Hematopoietic multipotent progenitor cell treated with erythropoietin and hydrocortisone succinate and interleukin-3 and kit ligand, for 4 days (in vitro differentiated cells): ENCODE measurements at regions not wholly inside any gene's neighbourhood (a gene's known extent, or its start where the extent isn't known, plus 50 kb on each side); places are given as distances from the start of the nearest gene placed in this dataset.

Experiments
- DNase-seq: peaks from one replicate; pipeline ENCODE4 v3.0.0-alpha.2; 2015

GRCh38 chr6:43915208-43915869 lies 145.3 kb downstream of the VEGFA start:
- no peak for DNase-seq

GRCh38 chr6:43914272-43915147 lies 144.5 kb downstream of the VEGFA start:
- DNase-seq: no peak

GRCh38 chr6:43913375-43914271 lies 143.6 kb downstream of the VEGFA start:
- no peak for DNase-seq

- no peak for DNase-seq
Observed at GRCh38 chr6:43912598-43913371, 142.8 kb downstream of the VEGFA start.

DNA sequence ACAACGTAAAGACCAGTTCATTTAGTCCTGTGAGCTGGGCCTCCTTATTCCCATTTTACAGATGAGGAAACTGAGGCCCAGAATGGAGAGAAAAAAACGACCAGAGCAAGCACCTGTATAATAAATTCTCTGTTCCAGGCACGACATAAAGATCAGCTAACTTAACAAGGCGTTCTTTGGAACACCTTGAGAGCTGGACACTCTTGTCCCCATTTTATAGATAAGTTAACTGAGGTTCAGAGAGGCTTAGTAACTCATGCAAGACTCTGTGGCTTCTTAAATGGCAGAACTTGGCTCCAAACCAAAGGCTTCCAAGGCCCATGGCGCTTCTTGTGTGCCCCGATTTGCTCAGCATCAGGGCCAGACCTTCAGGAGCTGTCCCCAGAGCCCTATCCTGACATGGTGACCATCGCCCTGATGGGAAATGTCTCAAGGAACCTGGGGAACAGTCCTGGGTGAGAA lies 142.1 kb downstream of the VEGFA start:
- DNase-seq: no peak

DNA sequence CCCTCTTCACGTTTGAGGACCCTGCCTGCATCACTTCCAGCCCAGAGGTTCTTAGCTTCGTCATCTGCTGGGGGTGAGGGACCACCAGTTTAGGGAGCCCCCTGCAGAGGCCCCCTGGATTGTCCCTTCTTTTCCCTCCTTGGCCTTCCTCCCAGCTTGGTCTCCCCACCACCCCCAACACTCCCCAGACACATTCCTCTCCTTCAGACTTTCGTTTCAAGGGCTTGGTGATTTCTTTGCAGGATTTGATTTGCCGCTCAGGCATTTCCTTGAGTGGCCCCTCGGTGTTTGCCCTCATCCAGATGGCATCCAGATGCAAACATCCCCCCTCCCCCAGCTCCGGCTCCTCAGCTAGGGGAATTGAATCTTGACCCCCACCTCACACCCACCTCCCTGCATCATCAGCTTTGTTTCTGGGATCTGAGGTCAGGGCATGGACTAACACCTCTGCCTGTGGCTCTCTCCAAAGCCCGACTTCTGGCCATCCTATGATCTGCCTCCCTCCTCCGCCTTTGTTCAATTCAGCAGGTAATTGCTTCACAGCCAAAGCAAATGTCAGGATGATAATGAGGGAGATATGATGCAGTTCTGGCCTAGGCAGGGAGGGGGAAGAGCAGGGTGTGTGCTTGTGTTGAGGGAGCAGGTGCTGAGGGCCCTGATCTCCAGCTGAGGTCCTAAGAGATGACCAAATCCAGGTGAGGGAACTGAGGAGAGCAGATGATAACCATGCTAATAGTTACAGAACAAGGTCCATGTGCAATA lies 141.5 kb downstream of the VEGFA start:
- no peak for DNase-seq

DNA sequence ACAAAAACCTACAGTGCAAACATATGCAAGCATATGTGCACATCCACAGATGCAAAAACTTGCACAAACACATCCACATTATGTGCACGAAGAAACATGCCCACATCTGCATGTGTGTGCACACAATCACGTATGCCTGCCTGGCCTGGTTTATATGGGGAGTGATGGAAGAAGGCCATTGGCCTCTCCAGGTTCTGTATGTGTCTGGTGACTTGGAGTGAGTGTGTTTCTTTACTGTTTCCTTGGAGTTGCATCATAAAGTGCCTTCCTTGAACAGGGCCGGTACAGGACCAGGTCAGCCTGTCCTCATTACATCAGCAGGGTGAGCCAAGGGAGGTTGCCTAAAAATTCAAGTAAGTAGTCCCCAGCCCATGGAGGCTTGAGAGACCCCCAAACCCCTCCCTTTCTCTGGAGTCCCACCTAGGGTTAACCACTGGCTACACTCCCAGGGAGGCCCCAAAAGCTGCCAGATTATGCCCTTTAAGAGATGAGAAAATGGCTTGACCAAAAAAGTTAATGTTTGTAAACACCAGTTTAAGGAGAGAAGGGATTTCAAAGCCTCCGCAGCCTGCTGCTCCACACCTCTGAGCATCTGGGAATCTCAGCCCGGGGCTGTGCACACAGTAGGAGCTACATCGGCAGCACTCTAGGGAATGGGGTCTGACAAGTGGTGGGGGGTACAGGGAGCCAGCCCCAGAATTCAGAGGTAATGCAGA lies 140.8 kb downstream of the VEGFA start:
- DNase-seq: no peak

GRCh38 chr6:43910149-43910637 lies 140.2 kb downstream of the VEGFA start:
- no peak for DNase-seq

DNA sequence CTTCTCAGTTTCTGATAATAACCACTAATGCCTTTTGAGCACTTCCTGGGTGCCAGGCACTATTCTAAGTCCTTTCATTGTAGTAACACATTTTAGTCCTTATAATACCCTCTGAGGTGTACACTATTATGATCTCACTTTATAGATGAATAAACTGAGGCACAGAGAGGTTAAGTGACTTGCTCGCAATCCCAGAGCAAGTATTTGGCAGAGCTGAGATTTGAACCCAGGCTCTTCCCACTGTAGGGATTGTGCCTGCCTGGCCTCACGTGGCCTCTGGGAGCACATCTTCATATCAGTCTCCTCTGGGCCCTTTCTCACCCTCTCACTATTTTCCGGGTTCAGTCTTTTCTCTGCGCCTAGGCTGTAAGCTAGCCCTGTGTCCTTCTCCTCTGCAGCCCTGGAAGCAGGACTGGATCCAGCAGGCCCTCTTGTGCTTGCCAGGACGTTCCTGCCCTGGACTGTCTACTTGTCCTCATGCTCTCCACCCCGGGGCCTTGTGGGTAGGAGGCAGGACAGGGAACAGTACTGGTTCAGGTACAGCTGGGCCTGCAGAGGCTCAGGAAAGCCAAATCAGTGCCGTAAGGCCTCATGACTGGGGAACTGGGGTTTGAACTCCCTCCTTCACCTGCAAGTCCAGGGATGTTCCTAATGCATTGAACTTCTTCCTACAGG lies 139.6 kb downstream of the VEGFA start:
- DNase-seq: no peak

DNA sequence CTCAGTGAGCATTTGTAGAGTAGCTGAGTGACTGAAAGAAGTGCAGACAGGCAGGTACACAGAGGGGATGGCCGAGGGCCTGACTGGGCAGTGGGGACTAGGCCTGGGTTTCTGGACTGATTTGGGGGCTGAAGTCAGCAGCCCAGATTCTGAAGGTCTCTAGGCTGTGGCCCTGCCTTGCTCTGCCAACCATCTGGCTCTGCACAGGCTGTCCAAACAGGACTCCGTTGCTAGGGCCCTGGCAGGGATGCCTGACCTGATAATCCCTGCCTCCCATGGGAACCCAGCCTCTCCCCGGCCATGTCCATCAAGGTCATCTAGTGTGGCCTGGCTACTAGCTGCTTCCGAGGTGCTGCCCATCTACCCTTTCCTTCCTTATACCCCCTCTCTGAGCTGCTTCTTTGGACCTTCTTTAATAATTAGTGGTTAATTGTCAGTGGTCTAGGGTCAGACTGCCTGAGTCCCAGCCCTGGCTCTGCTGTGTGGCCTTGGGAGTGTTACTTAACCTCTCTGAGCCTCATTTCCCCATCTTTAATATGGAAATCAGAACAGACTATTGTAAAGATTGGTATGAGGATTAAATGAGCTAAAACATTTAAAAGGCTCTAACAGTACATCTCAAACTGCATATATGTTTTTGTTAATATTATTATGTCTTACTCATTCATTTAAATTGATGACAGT lies 137.9 kb downstream of the VEGFA start:
- DNase-seq: no peak

DNA sequence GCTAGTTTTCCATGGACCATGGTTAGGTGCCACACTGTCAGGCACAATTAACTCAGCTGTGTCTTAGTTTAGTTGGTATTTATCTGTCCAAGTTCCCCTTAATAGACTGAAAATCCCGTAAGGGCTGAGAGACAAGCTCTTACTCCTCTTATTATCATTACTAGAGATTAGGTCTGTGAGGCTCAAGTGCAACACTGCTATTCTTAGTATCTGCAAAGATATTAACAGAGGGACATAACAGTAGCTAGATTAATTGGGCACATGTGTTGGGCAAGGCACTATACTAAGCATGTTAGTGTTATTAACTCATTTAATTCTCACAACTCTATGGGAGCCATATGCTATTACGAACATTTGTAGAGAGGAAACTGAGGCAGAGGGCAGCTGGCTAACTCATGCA lies 137.3 kb downstream of the VEGFA start:
- DNase-seq: no peak

- DNase-seq: no peak
Observed at GRCh38 chr6:43904311-43905123, 134.5 kb downstream of the VEGFA start.

- DNase-seq: no peak
Observed at GRCh38 chr6:43903739-43904290, 133.8 kb downstream of the VEGFA start.

DNA sequence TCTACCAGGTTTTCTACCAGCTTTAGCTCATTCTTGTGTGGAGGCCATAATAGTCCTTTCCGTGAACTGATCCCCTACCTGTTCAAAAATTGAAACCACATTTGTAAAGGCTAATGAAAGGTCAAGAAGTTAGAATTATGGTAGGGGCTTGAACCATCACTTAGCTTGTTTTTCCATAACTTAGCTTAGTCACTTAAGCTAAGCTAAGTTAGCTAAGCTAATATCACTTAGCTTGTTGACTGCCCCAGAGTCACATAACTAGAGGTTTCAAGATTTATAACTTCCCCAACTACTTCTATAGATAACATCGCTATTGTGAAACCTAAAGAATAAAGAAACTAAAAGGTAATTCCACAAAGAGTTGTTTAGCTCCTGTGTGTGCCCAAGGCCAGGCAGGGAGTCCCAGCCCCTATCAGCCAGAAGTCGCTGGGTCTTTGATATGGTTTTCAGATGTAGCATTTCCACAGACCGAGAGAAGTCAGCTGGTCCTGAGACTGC lies 131.8 kb downstream of the VEGFA start:
- peak; percentile 59 for DNase-seq

GRCh38 chr6:43900916-43901732 lies 131.1 kb downstream of the VEGFA start:
- no peak for DNase-seq

DNA sequence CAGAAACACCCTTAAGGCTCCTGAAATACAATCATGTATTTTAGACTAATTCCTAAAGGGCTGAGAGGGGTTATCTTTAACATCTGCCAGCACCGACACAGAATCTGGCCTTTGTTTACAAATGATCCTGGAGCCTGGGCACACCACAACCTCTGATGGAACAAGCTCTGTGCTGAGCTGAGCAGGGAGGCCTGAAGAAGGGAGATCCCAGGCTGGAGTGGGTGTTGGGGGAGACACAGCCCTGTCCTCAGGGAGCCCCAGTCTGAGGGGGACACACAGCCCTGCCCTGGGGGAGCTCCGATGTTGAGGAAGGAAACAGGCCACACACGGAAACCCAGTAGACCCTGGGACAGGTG lies 130.5 kb downstream of the VEGFA start:
- no peak for DNase-seq

- no peak for DNase-seq
Observed at GRCh38 chr6:43899830-43900229, 129.8 kb downstream of the VEGFA start.
